ELF-1 (cell line): ENCODE measurements at regions not wholly inside any gene's neighbourhood (a gene's known extent, or its start where the extent isn't known, plus 50 kb on each side); places are given as distances from the start of the nearest gene placed in this dataset.

Experiments
- DNase-seq: peaks from one replicate; pipeline ENCODE4 v3.0.0-alpha.2; 2016; ENCODE audit warnings: low read depth, low spot score

DNA sequence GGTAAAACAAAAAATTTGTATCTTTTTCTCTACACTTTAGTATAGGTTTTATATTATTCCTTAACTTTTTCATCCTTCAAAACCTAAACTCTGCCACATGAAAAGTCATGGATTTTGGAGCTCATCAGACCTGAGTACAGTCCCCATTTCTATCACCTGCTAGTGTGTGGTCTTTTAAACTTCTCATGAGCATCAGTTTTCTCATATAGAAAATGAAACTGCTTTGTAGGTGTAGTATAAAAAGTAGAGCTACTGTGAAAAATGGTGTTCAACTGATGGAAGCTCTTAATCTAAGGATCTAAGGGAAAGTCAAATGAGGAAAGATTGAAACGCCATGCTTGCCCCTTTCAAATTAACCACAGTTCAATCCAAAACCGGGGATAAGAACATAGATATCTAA is 686.5 kb downstream of the MECOM start:
- no peak for DNase-seq

DNA sequence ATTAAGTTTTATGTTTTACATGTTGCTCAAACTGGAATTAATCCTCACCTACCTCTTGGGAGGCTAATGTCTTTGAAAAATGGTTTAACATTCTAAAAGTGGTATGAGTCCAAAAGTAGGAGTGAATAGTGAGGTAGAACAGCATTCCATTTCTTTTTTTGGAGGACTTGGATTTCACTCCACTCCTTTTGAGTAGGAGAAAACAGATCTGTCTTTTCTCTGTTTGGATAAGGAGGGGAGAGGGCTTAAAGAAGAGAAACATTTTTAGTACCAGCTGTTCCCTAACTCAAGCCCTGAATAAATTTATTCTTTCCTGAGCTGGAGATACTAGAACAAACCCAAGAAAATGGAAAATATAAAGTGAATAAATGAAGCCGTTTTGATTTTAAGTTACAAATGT is 687.9 kb downstream of the MECOM start:
- DNase-seq = no peak

DNA sequence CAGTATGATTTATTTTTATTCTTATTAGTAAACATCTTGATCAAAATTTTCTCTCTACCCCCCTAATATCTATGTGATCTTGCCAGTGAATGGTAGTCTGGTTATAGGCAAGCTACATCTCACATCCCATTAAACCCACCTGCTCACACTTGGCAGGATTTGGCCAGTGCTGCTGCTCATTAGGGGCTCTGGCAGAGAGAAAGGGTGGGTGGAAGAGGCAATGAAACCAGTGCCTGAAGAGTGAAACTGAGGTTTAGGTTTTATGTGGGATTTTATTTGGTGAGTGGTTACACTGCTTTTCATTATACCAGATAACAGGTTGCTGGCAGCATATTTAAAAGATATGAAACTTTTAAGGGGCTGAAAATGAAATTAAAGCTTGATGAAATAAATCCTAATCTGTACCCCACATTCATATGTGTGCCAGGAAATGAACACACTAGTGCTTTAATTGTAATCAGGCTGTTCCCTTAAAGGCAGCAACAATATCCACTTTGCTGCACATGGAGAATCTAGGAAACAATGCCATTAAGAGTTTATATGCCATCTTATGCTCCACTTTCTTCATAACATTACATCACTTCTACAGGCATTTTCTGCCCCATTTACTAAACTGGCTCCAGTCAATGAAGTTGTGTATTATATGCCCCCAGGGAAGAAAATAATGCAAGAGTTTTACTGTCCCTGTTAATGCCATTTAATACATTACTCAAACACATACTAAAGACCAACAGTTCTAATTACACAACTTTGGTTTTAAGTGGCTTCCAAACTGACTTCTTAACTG is 688.7 kb downstream of the MECOM start:
- DNase-seq = no peak

DNA sequence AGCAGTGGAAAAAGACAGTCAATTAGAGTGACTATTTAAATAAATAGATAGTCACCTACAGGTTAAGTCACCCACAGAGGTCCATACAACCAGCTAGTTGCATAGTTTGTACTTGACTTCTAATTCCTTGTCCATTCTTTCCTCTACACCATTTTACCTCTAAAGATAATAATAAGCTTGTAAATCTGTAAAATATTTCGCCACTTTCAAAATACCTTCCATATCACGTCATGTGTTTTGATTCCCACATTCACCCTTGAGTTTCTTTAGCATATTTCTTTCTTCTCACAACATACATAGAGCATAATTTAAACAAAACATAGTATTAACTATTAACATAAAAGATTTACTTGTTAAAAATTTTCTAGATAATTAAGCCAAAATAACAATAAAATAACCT is 689.6 kb downstream of the MECOM start:
- no peak for DNase-seq

DNA sequence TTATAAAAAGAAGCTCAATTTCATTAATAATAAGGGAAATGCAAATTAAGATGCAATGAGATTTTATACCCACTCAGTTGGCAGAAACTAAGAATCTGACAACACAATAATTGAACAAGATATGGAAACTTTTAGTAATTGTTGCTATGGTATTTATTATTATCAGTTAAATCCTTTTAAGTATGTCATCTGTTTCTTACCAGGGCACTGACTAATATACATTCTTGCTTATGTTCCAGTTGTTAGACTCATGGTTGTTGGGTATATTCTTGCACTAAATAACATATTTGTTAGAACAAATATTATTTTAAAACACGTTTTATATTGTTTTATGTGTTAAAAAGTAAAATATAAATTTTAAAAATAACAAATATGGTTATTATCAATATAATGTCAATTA is 690.3 kb downstream of the MECOM start:
- no peak for DNase-seq

DNA sequence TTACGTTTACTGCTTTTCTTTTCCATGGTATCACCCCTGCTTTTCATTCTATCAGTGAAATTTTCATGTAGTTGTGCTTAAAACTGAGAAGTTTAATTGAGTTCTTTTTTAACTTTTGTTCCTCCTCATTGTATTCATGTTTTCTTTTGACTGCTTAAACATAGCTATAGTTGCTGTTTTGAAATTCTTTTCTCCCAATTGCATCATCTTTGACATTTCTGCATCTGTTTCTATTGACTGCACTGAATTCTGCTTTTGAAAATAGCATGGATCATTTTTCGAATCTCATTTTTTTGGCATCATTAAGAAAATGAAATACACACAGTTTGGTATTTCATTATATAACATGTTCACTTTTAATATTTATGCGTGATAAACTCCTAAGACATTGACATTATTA is 694.9 kb downstream of the MECOM start:
- no peak for DNase-seq

DNA sequence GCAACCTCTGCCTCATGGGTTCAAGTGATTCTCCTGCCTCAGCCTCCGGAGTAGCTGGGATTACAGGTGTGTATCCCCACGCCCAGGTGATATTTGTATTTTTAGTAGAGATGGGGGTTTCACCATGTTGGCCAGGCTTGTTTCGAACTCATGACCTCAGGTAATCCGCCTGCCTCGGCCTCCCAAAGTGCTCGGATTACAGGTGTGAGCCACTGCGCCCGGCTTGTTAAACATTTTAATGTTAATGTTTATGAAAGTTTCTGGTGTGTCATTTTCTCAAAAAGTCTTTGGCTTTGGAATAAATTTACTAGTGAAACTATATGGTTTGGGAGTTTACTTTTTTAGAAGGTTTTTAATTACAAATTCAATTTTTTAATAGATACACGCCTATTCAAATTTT is 698.8 kb downstream of the MECOM start:
- no peak for DNase-seq

DNA sequence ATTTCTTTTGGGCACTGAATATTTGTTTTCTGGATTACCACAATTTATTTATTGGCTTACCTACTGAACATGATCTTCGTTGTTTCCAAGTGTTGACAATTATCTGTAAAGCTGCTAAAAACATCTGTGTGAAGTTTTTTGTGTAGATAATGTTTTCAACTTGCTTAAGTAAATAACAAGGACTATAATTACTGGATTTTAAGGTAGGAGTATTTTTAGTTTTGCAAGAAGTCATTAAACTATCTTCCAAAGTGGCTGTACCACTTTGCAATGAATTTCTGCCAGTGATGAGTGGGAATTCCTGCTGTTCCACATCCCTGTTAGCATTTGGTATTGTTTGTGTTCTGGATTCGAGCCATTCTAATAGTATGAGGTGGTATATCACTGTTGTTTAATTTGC is 702.2 kb downstream of the MECOM start:
- no peak for DNase-seq

DNA sequence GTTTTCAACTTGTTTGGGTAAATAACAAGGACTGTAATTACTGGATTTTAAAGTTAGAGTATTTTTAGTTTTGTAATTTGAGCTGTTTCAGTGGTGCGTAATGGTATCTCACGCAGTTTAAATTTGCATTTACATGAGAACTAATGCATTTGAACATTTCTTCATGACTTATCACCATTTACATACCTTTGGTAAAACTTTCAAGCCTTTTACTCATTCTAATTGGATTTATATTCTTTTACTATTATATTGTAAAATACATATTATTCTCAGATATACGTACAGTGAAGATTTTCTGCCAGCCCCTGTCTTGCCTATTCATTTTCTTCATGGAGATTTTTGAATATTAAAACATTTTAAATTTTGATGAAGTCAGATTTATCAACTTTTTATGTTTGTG is 703.8 kb downstream of the MECOM start:
- DNase-seq = no peak

DNA sequence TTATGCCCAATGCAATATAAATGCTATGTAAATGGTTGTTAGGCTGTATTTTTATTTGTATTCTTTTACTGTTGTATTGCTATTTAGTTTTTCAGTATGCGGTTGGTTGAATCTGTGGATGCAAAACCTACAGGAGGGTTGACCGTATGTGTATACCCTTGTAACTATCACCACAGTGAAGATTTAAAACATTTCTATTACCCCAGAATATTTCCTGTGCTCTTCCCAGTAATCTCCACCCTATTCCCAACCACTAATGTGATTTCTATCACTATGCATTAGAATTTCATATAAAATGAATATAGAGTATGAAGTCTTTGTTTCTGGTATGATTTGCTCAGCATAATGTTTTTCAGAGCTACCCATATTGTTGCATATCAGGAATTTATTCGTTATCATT is 705.0 kb downstream of the MECOM start:
- no peak for DNase-seq

DNA sequence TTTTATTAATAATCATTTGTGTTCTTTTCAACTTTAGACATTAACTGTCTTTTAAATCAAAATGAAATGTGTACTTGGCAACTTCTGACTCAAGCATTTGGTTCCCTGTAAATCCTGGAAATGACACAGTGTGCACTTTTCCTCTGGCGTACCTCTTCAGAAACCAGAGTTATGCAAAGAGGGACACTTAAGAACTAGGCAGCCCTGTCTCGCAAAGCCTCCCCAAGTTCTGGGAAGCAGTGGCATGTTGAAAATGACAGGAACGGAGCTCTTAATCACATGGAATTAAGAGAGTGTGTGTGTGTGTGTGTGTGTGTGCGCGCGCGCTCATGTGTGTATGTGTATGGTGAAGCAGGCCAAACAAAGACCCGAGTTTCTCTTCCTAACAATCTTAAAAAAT is 707.4 kb downstream of the MECOM start:
- DNase-seq = no peak

DNA sequence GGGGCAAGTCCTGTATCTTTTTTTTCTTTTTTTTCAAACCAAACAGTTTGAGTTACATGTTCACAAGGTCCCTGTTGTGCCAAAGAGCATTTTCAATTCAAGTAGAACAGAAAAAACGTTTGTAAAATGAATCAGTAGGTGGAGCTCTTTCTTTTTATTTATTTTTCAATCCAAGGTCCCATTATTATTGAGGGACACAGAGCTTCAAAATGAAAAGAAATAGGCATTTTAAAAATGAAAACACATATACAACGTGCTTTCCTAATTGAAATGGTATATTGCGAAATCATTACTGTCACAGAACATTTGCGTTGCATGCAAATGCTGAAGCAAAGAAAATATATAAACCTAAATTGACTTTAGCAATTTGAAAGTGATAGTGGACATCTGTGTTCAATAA is 711.0 kb downstream of the MECOM start:
- no peak for DNase-seq

DNA sequence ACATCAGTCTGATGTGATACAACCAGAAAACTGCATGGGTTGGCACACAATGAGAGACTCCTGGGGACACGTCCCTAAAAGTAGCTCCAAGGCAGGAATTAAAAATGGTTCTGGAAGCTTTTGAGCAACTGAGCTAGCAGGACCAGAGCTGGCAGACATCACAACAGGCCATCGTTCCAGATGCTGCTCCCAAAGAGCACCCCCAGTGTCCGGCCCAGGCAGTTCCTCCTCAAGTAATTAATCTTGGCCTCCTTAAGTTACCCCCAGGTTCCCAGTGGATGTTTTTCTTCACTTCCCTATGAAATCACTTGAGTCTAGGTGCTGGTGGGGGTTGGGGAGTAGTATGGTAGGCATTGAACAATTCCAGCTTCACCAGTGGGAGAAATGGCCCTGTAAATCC is 711.6 kb downstream of the MECOM start:
- DNase-seq = no peak

DNA sequence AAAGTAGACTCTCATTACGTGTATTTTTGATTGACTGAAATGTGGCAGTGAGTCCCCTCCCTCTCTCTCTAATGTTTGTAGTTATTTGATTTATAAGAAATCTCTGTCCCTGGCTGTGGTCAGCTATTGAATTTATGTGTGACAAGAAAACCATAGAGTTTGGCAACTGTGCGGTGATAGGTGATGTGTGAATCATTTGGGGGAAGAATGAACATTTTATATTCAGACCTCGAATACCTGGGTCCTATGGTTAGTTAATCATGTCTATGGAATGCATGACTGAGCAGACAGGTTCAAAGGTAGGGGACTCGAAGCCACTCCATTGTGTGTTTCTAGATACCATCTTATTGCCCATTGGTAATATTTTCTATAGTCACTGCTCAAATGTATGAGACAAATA is 712.1 kb downstream of the MECOM start:
- DNase-seq = no peak

DNA sequence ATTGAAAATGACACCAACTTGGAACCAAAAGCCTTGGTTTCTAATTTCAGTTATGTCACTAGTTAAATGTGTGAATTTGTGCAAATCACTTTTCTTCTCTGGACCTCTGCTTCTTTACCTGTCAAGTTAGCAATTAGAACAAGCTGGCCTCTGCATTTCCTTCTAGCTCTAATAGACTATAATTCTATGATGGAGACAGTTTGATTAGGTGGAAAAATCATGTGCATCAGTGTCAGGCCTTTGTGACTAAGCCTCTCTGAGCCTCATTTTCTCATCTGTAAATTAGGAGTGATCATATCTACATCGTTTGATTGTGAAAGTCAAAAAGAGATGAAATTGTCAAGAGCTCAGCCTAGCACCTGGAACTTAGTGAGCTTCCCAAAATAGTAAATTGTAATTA is 712.9 kb downstream of the MECOM start:
- DNase-seq = no peak

DNA sequence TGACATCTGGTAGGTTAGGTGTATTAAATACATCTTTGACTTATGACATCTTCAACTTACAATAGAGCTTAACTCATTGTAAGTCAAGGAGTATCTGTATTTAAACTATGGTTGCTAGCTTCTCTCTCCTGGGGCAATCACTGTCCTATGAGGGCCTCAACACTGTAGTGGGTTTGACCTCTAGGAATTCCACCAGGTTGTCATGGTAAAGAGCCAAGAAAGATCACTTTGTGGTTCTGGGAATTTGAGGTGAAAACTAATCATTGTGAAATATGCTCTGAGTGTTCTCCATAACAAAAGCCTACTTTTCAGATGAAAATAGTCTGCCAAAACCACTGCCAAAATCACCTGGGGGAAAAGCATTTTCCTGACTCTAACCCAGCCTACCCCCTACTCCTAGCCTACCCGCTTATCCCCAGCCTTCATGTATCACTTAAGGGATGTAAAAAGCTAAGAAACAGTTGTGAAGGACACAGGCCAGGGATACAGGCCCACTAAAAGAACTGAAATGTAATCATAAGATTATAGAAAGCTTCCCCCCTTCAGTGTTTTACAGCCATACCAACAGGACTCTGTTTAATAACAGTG is 723.8 kb downstream of the MECOM start:
- no peak for DNase-seq

DNA sequence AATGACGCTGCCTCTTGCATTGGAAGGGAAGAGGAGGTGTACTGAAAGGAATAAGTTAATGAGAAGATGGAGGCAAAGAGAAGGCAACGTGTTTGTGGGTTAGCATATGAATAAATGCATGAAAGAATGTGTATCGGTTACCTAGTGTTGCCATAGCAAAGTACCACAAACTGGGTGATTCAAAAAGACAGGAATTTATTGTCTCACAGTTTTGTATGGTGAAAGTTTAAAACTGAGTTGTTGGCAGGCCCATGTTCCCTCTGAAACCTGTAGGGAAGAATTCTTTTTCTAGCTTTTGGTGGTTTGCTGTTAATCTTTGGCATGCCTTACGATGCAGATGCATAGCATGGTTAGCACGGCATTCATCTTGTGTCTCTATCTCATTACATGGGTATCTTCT is 729.9 kb downstream of the MECOM start:
- no peak for DNase-seq

DNA sequence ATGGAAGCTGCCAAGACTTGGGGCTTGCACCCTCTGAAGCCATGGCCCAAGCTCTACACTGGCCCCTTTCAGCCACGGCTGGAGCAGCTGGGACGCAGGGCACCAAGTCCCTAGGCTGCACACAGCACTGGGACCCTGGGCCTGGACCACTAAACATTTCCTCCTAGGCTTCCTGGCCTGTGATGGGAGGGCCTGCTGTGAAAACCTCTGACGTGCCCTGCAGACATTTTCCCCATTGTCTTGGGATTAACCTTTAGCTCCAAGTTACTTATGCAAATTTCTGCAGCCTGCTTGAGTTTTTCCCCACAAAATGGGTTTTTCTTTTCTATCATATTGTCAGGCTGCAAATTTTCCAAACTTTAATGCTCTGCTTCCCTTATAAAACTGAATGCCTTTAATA is 733.5 kb downstream of the MECOM start:
- DNase-seq = peak; percentile 46

DNA sequence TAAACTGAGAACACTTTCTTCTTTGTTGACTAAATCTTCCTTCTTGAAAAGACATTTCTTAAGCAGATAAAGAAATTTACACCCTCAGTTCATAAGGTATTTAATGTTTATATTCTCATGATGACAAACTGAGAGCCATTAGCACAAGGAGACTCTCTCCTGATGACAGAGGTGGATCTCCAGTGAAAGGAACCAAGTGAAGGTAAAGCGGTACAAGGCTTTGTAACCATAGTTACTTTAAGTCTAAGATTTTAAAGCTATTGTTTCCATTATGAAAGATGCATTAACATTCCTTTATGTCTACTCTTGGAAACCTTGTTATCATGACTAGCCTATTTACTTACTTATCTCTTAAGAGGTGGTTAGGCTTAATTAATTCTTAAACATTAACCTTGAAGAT is 737.1 kb downstream of the MECOM start:
- no peak for DNase-seq

DNA sequence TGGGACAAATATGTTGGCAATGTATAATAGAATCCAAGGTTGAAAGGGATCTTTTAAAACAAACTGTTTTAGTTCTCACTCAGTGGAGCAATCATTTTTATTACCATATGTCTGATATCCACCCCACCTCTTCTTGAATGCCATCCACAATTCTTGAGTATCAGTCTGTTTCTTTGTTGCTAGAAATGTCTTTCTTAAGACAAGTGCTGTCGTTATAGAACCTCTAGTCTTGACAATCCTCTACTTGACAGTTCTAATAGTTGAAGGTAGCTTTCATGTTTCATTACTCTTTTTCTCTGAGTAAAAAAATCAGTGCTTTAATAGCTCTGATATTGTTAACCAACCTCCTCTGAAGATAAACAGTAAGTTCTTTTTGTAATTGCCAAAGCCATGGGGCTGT is 737.9 kb downstream of the MECOM start:
- no peak for DNase-seq

DNA sequence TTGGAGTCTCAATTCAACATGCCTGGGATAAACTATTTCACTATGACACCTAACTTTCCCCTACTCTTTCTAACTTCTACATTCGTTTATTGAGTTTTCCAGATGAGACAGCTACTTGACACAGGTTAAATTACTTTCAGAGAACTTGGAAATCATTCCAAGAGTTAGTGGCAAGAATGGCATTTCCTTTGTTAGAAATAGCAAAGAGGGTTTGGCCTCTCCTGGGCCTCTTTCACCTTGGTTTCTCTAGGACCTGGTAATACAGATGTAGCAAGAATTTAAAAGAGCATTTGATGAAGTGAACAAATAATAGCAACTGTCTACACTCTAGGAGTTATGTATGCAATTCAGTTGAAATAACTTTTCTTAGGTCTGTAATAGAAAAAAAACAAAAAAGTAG is 748.9 kb downstream of the MECOM start:
- DNase-seq = no peak

DNA sequence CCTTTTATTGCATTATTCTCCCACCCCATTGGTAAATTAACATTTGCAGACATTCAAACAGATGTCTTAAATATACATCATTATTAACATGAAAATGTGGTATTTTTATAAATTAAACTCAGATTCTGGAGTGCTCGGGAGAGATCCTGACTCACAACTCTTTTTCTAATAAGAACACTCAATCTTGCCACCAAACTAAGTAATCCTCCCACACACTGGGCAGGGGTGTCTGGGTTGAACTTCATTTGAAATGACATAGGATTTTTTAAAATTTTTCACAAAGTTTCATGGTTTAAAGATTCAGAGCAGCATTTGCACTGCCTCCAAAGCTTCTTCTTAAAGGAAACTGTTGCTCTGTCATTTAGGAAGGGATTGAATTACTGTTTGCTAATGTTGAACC is 754.3 kb downstream of the MECOM start:
- DNase-seq = no peak

DNA sequence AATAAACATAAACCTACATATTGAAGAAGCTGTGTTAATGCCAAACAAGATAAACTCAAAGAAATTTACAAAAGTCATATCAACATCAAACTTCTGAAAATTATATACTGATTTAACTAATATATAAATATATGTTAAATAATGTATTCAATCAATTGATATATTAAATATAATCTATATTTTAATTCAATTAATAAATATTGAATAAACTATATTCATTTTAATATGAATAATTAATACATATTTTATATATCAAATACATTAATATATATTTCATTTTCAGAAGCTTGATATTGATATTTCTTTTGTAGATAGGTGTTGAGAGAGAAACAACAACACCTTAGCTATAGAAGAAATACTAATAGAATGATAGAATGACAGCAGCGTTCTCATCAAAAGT is 768.1 kb downstream of the MECOM start:
- DNase-seq = no peak

DNA sequence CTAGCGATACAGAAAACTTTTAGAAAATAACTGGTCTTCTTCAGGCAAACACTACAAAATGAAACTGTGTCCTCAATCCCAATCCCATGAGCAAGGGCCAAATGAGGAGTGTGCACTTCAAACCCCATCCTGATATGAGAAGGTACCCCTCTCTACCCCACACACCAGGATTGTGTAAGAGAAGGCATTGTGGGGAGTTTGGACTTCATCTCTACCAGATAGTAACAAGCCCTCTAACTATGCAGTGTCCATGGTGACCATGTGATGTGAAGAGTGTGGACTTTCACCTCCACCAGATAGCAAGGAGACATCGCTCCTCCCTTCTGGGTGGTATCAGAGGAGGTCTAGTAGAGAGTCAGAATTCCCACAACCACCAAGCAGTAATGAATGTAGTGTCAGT is 769.3 kb downstream of the MECOM start:
- DNase-seq = no peak
